ENCODE measurements at regions not wholly inside any gene's neighbourhood (a gene's known extent, or its start where the extent isn't known, plus 50 kb on each side); places are given as distances from the start of the nearest gene placed in this dataset.

DNA sequence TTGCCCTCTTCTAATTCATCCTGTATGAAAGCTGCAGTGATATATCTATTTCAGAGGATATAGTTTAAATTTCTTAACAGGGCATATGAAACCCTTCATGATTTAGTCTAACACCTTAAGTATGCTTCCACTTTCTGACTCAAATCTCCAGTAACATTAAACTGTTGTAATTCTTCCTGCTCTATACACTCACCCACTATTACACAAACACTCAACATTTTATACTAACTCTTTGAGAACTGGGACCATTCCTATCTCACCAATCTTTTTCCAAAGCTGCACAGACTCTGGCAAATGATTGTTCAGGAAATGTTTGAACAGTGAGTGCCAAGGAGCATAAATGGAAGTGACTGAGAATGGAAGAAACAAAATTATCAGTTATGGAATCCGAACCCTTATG, 560.4 kb upstream of the DPPA4 start:
- no peak for DNase-seq (ENCODE audit: low read depth in 4 of 4, low spot score in 3 of 4)

DNA sequence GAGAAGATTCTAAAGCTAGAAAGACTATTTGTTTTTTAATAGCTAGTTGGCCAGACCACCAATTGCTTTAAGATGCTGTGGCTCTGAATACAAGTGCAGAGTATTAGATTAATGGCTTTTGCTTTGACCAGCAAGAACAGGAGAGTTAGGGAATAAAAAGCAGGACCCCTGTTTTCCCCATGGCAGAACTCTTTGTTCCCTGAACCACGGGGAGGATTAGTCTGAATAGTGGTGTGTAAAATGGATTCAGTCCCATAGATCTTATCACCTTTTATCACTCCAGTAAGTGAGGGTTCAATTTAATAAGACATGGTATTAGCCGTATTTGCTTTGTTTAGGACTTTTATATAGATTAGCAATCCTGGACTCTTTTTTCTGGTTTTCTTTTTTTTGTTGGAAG, 562.6 kb upstream of the DPPA4 start:
- no peak for DNase-seq (ENCODE audit: low read depth in 4 of 4, low spot score in 3 of 4)

DNA sequence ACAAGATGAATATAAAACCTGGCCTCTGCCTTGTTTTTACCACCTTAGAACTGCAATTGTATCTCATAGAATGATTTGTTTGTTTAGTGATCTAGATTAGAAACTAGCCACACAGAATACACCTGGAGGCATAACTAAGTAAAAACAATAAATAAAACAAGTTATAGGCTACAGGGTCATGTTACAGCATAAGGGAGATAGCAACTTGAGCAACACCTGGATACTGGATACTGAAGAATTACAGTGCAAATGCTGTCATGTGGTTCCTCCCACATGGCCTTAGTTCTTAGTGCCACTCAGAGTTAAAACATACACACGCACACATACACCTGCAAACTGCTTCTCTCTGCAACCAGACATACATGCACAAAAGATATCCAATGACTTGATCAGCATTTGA, 563.4 kb upstream of the DPPA4 start:
- DNase-seq (ENCODE audit: low read depth in 4 of 4, low spot score in 3 of 4) = no peak

DNA sequence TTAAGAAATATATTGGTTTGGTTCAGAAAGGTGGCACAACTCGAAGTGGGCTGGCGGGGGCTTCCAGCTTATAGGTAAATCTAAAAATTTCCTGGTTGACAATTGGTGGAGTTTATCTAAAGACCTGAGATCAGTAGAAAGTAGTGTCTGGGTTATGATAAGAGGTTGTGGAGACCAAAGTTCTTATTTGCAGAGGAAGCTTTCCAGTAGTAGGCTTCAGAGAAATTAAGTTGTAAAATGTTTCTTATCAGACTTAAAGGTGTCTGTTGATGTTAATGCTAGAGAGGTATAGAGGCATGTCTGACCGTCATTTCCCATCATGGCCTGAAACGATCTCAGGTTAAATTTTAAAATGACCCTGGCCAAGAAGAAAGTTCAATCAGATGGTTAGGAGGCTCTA, 565.2 kb upstream of the DPPA4 start:
- no peak for DNase-seq (ENCODE audit: low read depth in 4 of 4, low spot score in 3 of 4)

GRCh38 chr3:109903100-109903499, 565.8 kb upstream of the DPPA4 start:
- no peak for DNase-seq (ENCODE audit: low read depth in 4 of 4, low spot score in 3 of 4)

- DNase-seq (ENCODE audit: low read depth in 4 of 4, low spot score in 3 of 4) = no peak
Measured at GRCh38 chr3:109910772-109911171, 573.4 kb upstream of the DPPA4 start.

GRCh38 chr3:109918740-109919139, 581.4 kb upstream of the DPPA4 start:
- DNase-seq (ENCODE audit: low read depth in 4 of 4, low spot score in 3 of 4) = no peak

DNA sequence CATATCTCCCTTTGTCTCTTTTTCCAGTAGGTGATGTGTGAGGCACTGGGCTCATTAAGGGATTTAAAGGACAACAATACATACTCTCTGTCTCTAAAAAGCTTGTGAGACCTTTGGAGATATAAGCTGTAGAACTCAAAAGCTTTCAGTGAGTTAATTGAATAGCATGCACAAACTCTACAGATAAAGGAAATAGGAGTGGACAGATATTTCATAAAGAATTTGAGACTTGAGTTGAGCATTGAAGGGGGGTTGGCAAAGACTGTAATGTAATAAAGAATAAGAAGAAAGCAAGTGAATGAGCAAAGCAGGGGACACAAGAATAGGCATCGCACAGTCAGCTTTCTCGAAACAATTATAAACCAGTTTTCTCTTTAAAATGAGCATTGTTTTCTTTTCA, 583.4 kb upstream of the DPPA4 start:
- no peak for DNase-seq (ENCODE audit: low read depth in 4 of 4, low spot score in 3 of 4)

- no peak for DNase-seq (ENCODE audit: low read depth in 4 of 4, low spot score in 3 of 4)
Measured at GRCh38 chr3:109921509-109921908, 584.2 kb upstream of the DPPA4 start.

- DNase-seq (ENCODE audit: low read depth in 4 of 4, low spot score in 3 of 4) = no peak
Measured at GRCh38 chr3:109922856-109923255, 585.5 kb upstream of the DPPA4 start.

GRCh38 chr3:109923431-109923830, 586.1 kb upstream of the DPPA4 start:
- DNase-seq (ENCODE audit: low read depth in 4 of 4, low spot score in 3 of 4) = no peak

GRCh38 chr3:109924196-109924595, 586.9 kb upstream of the DPPA4 start:
- no peak for DNase-seq (ENCODE audit: low read depth in 4 of 4, low spot score in 3 of 4)

DNA sequence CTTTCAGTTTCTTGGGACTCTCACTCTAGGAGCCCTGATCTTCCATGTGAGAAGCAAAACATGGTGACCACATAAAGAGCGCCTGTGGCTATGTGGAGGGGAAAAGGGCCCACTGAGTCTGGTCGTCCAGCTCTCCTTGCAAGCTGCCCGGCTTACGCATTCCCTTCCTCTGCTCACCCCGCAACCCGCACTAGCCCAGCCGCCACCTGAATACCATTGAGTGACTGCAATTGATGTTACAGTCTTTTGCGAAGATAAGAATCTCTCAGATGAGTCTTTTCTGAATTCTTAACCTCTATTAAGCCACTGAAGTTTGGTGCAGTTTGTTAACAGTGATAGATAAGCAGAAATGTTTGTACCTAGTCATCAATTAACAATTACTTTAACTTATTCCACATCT, 589.0 kb upstream of the DPPA4 start:
- DNase-seq (ENCODE audit: low read depth in 4 of 4, low spot score in 3 of 4) = no peak

DNA sequence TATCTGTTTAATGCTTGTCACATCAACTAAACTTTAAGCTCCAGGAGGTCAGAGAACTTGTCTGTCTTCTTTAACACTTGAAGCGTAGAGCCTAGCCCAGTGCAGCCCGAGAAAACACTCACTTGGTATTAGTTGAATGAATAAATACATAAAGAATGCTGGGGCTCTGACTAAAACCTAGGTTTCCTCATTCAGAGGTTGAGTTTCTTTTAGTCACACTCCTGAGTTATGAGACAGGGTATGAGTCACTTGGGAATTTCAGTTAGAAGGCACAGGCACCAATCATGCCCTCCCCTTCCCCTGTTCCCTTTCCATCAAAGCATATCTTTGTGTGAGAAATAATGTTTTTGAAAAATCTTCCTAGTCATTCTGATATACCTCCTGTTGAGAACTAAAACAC, 589.8 kb upstream of the DPPA4 start:
- DNase-seq (ENCODE audit: low read depth in 4 of 4, low spot score in 3 of 4) = no peak

DNA sequence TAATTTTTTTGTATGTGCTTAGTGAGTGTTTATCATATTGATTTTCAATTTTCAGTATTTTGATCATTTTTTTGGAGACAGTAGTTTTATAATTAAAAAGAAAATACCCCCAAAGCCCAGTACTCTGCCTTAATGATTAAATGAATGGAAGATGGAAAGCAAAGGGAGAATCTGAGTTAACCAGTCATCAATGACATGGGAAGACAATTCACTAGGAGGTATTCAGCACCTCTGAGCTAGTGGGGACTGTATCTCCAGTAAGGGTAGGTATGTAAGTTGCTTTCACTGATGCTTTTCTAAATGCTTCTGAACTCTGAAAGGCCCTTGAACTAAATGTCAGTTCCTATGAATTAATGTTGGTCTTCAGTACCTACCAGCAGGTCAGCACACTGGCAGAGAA, 590.4 kb upstream of the DPPA4 start:
- DNase-seq (ENCODE audit: low read depth in 4 of 4, low spot score in 3 of 4) = no peak

DNA sequence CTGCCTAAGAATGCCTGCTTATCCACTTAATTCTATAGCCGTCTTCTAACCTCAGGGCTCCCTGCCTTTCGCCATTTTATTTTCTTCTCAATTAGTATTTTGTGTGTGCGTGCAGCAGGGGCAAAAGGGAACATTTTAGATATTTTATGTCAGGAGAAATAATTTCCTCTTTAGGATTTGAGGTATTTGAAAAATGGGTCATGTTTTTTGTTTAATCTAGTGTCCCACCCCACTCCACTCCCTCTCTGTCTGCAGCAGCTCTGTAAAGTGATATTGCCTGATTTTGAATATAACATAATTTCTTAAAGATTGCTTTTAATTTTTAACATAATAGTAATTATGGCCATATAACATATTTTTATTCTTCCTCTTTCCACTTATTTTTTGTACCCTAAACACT, 593.2 kb upstream of the DPPA4 start:
- DNase-seq (ENCODE audit: low read depth in 4 of 4, low spot score in 3 of 4) = no peak

DNA sequence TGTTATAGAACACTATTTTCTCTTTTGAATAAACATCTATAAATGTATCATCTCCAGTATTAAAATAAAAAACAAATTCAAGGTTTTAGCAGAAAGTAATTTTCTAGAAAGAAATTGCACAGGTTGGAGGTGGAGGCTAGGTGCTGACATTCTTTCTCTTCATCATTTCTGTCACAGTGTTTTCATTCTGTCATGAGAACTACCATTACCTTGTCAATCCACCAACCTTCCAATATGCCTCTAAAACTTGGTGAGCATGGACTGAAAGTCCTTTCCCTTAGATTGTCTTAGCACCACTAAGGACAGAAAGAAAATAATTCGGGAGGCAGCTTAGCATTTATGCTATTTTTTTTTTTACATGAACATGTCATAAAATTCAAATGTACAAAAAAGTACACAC, 596.2 kb upstream of the DPPA4 start:
- no peak for DNase-seq (ENCODE audit: low read depth in 4 of 4, low spot score in 3 of 4)

DNA sequence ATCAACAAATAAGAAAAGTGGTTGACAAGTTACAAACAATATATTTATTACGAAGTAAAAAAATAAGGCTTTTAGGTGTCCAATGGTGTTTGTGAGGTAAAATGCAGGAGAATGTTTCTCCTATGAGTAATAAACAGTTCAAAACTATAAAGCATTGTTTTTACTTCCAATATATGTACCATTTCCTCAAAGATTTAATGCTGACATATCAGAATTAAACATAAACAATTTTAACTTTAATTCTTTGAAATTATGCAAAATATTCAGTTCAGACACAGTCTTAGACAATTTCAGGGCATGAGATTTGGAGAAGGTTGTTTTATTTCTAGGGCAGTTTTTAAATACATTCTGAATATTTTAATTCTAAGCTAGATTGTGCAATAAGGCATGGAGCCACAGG, 602.5 kb upstream of the DPPA4 start:
- no peak for DNase-seq (ENCODE audit: low read depth in 4 of 4, low spot score in 3 of 4)

GRCh38 chr3:109943181-109943580, 605.8 kb upstream of the DPPA4 start:
- no peak for DNase-seq (ENCODE audit: low read depth in 4 of 4, low spot score in 3 of 4)

DNA sequence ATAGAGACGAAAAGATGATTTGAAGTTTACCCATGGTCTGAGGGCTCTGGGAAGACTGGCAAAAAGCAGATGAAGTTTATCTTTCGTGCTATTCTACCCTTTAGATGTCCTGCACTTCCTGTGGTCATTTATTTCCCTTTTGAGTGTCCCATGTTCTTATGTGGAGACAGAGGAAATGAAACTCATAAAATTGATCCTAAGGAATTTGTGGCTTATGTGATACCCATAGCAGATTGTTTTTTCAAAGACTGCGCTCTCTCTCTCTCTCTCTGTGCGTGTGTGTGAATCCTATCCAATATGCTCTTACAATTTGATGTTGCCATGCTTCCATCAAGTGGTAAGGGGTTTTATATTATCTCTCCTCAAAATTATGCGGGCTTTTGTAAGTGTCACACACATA, 607.5 kb upstream of the DPPA4 start:
- no peak for DNase-seq (ENCODE audit: low read depth in 4 of 4, low spot score in 3 of 4)

DNA sequence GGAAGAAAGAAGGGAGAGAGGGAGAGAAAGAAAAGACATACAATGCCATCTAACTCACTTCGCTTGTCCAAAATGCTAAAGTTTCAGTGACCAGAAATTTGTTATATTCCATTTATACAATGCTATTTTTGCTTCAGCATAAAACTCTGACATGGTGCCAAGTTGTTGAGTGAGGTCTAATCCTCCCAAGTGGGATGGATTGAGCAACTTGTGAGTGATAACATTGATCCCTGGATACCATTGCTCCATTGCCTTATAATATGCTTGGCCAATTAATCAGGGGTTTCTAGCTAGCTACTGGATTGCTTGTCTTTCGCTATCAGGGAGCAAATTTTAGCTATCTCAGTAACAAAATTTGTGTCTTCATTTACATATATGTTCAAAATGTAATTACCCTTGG, 615.6 kb upstream of the DPPA4 start:
- no peak for DNase-seq (ENCODE audit: low read depth in 4 of 4, low spot score in 3 of 4)

DNA sequence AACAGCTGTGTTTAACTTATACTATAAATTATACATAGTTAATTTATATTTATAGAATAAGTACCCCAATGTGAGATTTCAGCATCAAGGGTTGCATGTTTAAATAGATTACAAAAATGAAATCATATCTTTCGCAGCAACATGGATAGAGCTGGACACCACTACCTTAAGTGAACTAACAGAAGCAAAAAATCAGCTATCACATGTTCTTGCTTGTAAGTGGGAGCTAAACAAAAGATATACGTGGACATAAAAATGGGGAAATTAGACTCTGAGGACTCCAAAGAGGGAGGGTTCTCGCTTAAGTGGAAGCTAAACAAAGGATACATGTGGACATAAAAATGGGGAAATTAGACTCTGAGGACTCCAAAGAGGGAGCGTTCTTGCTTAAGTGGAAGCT, 626.5 kb upstream of the DPPA4 start:
- DNase-seq (ENCODE audit: low read depth in 4 of 4, low spot score in 3 of 4) = no peak

- no peak for DNase-seq (ENCODE audit: low read depth in 4 of 4, low spot score in 3 of 4)
Measured at GRCh38 chr3:109973733-109974132, 636.4 kb upstream of the DPPA4 start.

GRCh38 chr3:109977897-109978296, 640.6 kb upstream of the DPPA4 start:
- DNase-seq (ENCODE audit: low read depth in 4 of 4, low spot score in 3 of 4) = no peak

Data from left renal pelvis (tissue), 4 donors.